ENCODE measurements at regions not wholly inside any gene's neighbourhood (a gene's known extent, or its start where the extent isn't known, plus 50 kb on each side); places are given as distances from the start of the nearest gene placed in this dataset.

DNA sequence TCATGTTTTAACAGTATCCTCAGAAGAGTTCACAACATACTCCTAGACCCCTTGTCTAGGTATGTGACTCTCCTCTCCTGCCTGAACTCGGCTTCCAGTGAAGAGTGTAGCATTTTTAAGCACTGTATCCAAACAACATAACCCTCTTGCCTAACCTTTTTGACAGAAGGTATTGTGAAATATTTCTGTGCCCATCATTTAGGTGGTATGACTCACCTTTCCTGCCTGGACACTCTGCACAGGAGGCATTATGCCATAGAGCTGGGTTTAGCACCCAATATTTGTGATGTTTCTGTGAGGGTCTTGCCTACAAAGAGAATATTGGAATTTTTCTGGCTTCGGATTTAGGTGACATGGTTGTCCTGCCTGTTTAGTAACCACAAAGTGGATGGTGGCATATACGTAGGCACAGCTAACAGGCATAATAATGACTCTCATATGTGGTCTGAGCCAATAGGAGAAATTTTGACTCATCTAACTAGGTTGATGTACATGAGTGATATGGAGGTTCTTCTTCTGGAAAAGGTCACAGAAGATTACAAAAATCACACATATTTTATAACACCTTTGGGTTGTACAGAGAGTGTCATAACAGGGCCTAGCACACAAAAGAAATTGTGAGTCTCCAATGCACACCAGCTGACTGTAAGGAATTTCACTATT, 1001.0 kb upstream of the TSPY4 start:
- TF ChIP-seq, protein P1, sequence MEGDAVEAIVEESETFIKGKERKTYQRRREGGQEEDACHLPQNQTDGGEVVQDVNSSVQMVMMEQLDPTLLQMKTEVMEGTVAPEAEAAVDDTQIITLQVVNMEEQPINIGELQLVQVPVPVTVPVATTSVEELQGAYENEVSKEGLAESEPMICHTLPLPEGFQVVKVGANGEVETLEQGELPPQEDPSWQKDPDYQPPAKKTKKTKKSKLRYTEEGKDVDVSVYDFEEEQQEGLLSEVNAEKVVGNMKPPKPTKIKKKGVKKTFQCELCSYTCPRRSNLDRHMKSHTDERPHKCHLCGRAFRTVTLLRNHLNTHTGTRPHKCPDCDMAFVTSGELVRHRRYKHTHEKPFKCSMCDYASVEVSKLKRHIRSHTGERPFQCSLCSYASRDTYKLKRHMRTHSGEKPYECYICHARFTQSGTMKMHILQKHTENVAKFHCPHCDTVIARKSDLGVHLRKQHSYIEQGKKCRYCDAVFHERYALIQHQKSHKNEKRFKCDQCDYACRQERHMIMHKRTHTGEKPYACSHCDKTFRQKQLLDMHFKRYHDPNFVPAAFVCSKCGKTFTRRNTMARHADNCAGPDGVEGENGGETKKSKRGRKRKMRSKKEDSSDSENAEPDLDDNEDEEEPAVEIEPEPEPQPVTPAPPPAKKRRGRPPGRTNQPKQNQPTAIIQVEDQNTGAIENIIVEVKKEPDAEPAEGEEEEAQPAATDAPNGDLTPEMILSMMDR (IDR thresholded peaks at IDR 0.05): no peak
- no peak for TF ChIP-seq POLR2A (IDR thresholded peaks at IDR 0.05)
- no peak for TF ChIP-seq EP300 (IDR thresholded peaks at IDR 0.05)
